SU-DHL-6 (cell line): ENCODE measurements at regions not wholly inside any gene's neighbourhood (a gene's known extent, or its start where the extent isn't known, plus 50 kb on each side); places are given as distances from the start of the nearest gene placed in this dataset.

Experiments used
- CTCF ChIP-seq: fragments of 200-600 bp; sonication (generic); IDR thresholded peaks from one replicate; pipeline ENCODE4 v1.5.1; 2017; ENCODE audit warnings: antibody characterized with exemption, mild to moderate bottlenecking, low read length, moderate library complexity; ENCODE audit not compliant: insufficient read depth, poor library complexity, severe bottlenecking
- EZH2phosphoT487 ChIP-seq: fragments of 200-600 bp; sonication (generic), shearing (Covaris generic); conservative IDR thresholded peaks from 2 replicates; pipeline ENCODE4 v1.6.1; 2018; ENCODE audit warnings: mild to moderate bottlenecking, antibody characterized with exemption, low read length, moderate library complexity, mixed read lengths

DNA sequence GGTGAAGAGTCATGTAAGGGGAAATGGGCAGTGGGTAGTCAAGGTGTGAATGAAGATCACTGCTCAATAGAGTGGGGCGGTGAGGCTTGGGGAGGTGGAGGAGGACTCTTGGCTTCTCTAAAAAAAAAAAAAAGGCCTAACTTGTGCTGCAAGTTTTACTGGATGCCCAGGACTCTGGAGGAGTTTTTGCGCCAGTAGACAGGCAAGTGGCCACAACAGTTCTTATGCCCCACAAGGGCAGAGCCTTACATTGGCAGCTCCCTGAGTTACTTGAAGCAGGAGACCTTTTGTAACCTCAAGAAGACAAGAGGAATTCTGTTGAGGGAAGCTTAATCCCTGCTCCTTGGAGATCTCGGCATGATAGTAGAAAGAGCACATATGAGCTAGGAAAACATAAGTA is 54.9 kb upstream of the PPP2R5A start:
- no peak for TF ChIP-seq CTCF
- no peak for TF ChIP-seq EZH2phosphoT487
